ENCODE measurements at regions not wholly inside any gene's neighbourhood (a gene's known extent, or its start where the extent isn't known, plus 50 kb on each side); places are given as distances from the start of the nearest gene placed in this dataset.

DNA sequence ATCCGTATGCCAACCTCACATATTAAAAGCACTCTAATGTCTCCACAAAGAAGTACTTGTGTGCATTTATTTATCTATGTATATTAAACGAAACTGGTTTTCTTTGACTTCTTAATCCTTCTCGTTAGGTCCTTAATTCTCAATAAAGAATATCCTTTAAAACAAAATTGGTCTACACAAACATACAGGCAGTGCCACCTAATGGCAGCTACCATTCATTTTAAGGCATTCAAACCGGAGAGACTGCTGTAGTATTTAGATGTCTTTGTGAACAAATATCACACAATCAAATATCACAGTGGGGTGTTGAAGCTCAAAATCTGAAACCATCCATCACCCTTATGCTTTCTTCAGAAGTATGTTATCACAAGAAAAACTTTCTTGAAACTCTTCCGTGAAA lies 96.6 kb upstream of the IRAK1BP1 start:
- TF ChIP-seq EZH2 (IDR thresholded peaks at IDR 0.05) (no peak), POLR2AphosphoS5 (IDR thresholded peaks at IDR 0.05; ENCODE audit: borderline replicate concordance, low read depth, low read length) (no peak), FOXP2 (optimal IDR thresholded peaks at IDR 0.05; ENCODE audit: control extremely low read depth, extremely low read length, insufficient read depth) (no peak)
